GM12892 (cell line): ENCODE measurements at regions not wholly inside any gene's neighbourhood (a gene's known extent, or its start where the extent isn't known, plus 50 kb on each side); places are given as distances from the start of the nearest gene placed in this dataset.
"Not testable (repeated sequence)": the region's sequence is repeated elsewhere in the genome, so short reads cannot be mapped to it uniquely, and the experiment has no call there.

ENCODE experiments used
- POLR2A ChIP-seq: IDR thresholded peaks from 2 replicates; pipeline ENCODE4 v1.6.1; 2011; ENCODE audit warnings: low read depth, low read length, control low read depth
- TAF1 ChIP-seq: IDR thresholded peaks from 2 replicates; pipeline ENCODE4 v1.6.1; 2011; ENCODE audit warnings: low read depth, mild to moderate bottlenecking, control low read depth, low read length, borderline replicate concordance

DNA sequence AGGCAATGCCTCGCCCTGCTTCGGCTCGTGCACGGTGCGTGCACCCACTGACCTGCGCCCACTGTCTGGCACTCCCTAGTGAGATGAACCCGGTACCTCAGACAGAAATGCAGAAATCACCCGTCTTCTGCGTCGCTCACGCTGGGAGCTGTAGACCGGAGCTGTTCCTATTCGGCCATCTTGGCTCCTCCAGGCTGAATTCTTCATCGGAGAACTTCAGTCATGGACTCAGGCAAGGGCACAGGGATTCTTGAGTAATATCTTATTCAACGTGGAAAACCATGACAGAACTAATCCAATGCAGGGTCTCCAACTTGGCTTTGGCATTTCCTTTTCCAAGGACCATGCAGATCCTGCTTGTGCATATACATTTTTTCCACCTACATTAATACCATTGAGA lies 190.7 kb downstream of the SH2D4B start:
- not testable (repeated sequence) for TF ChIP-seq POLR2A, TAF1
